ENCODE measurements at regions not wholly inside any gene's neighbourhood (a gene's known extent, or its start where the extent isn't known, plus 50 kb on each side); places are given as distances from the start of the nearest gene placed in this dataset.

GRCh38 chr11:22491555-22492225, 133.9 kb downstream of the FANCF start:
- no peak for DNase-seq

GRCh38 chr11:22479971-22480720, 142.0 kb downstream of the SLC17A6 start:
- no peak for DNase-seq

GRCh38 chr11:22479208-22479607, 141.0 kb downstream of the SLC17A6 start:
- no peak for DNase-seq

- DNase-seq, result no peak
Observed at GRCh38 chr11:22478169-22478568, 140.0 kb downstream of the SLC17A6 start.

GRCh38 chr11:22477312-22477711, 139.1 kb downstream of the SLC17A6 start:
- DNase-seq, result no peak

- no peak for DNase-seq
Observed at GRCh38 chr11:22476589-22476988, 138.4 kb downstream of the SLC17A6 start.

- DNase-seq, result no peak
Observed at GRCh38 chr11:22474616-22475015, 136.4 kb downstream of the SLC17A6 start.

GRCh38 chr11:22473586-22473985, 135.4 kb downstream of the SLC17A6 start:
- no peak for DNase-seq

GRCh38 chr11:22472306-22472705, 134.1 kb downstream of the SLC17A6 start:
- DNase-seq, result no peak

GRCh38 chr11:22471385-22471784, 133.2 kb downstream of the SLC17A6 start:
- DNase-seq, result no peak

GRCh38 chr11:22467741-22468140, 129.6 kb downstream of the SLC17A6 start:
- DNase-seq, result no peak

- no peak for DNase-seq
Observed at GRCh38 chr11:22467248-22467647, 129.1 kb downstream of the SLC17A6 start.

- no peak for DNase-seq
Observed at GRCh38 chr11:22466809-22467208, 128.6 kb downstream of the SLC17A6 start.

GRCh38 chr11:22466351-22466750, 128.2 kb downstream of the SLC17A6 start:
- DNase-seq, result no peak

- DNase-seq, result no peak
Observed at GRCh38 chr11:22465620-22466019, 127.4 kb downstream of the SLC17A6 start.

- no peak for DNase-seq
Observed at GRCh38 chr11:22461626-22462025, 123.4 kb downstream of the SLC17A6 start.

GRCh38 chr11:22460181-22460580, 122.0 kb downstream of the SLC17A6 start:
- no peak for DNase-seq

GRCh38 chr11:22459048-22459447, 120.9 kb downstream of the SLC17A6 start:
- no peak for DNase-seq

- DNase-seq, result no peak
Observed at GRCh38 chr11:22458161-22458560, 120.0 kb downstream of the SLC17A6 start.

GRCh38 chr11:22456993-22457762, 119.0 kb downstream of the SLC17A6 start:
- DNase-seq, result no peak

GRCh38 chr11:22454461-22455090, 116.4 kb downstream of the SLC17A6 start:
- DNase-seq, result no peak

- DNase-seq, result no peak
Observed at GRCh38 chr11:22449441-22449840, 111.3 kb downstream of the SLC17A6 start.
